K562 (cell line): ENCODE measurements at regions not wholly inside any gene's neighbourhood (a gene's known extent, or its start where the extent isn't known, plus 50 kb on each side); places are given as distances from the start of the nearest gene placed in this dataset.

Experiments used
- ATAC-seq: fragments of 200-7000 bp; cut with Tn5 transposase; 3 replicates; pipeline ENCODE4 v1.9.1; 2020; ENCODE audit warnings: moderate library complexity
- BruUV-seq: library from RNA; stranded (reverse); fragments of 400-500 nt; replicated peaks from 2 replicates; lab custom pipeline; 2021; lab: Mats Ljungman, UMichigan
- CTCF ChIA-PET: fragments of 300-600 bp; formaldehyde crosslinking; extraction: SDS; loops from one replicate; lab custom pipeline; 2021; ENCODE audit warnings: low intra/inter-chr PET ratio; lab: Yijun Ruan, JAX
- POLR2A ChIA-PET: fragments of 300-600, 350-650 bp; sonication (Branson Sonifier 250); formaldehyde crosslinking; extraction: SDS; loops from one replicate; lab custom pipeline; 2021; ENCODE audit warnings: antibody characterized with exemption, inconsistent platforms; lab: Yijun Ruan, JAX
- DNase-seq, 4 experiments: peaks; one replicate each; pipeline versions ENCODE4 v3.0.0 to v3.0.0-alpha.2; 2011 to 2018; ENCODE audit warnings: low spot score in 3 of 4, mixed read lengths in 3 of 4; ENCODE audit errors: extremely low read depth in 1 of 4
- FAIRE-seq: peaks from 2 replicates; lab custom pipeline; 2011; peaks lifted over from hg19 to GRCh38; lab: Jason Lieb, UNC
- H2AFZ ChIP-seq: 2 replicates; pipeline ENCODE4 v1.6.0; 2011; ENCODE audit warnings: low read depth, low read length, control low read depth, inconsistent platforms
- H3K27ac ChIP-seq: fragments of 200-600 bp; 3 replicates; pipeline ENCODE4 v1.8.0; 2011; ENCODE audit warnings: low read depth, mild to moderate bottlenecking, control low read depth, inconsistent platforms, low read length, moderate library complexity, mixed read lengths; ENCODE audit errors: extremely low read depth
- H3K27me3 ChIP-seq, 2 experiments: fragments of 300-600 bp in 1 of 2; 2 replicates in 1 of 2; 3 replicates in 1 of 2; pipeline versions ENCODE4 v1.6.0 to v1.8.0; 2011; ENCODE audit warnings: inconsistent platforms in 2 of 2, low read length in 2 of 2, mild to moderate bottlenecking in 1 of 2, mixed read lengths in 1 of 2, moderate library complexity in 1 of 2; ENCODE audit not compliant: control insufficient read depth in 2 of 2, insufficient read depth in 2 of 2
- H3K36me3 ChIP-seq: fragments of 300-600 bp; 3 replicates; pipeline ENCODE4 v1.8.0; 2011; ENCODE audit warnings: mild to moderate bottlenecking, low read length, inconsistent platforms; ENCODE audit not compliant: control insufficient read depth, insufficient read depth
- H3K4me1 ChIP-seq, 2 experiments: fragments of 200-600 bp in 1 of 2; replicated peaks in 1 of 2; 2 replicates in 1 of 2; 3 replicates in 1 of 2; pipeline versions ENCODE4 v1.5.1 to v1.8.0; 2011; ENCODE audit warnings: inconsistent platforms in 2 of 2, low read length in 2 of 2, mild to moderate bottlenecking in 1 of 2, mixed read lengths in 1 of 2, moderate library complexity in 1 of 2; ENCODE audit not compliant: control insufficient read depth in 2 of 2, insufficient read depth in 2 of 2
- H3K4me2 ChIP-seq: 2 replicates; pipeline ENCODE4 v1.6.1; 2011; ENCODE audit warnings: low read length, control low read depth, inconsistent platforms, mixed read lengths; ENCODE audit not compliant: insufficient read depth
- H3K4me3 ChIP-seq: fragments of 200-600 bp; sonication (generic), shearing (Covaris generic); 2 replicates; pipeline ENCODE4 v1.5.1; 2016; ENCODE audit warnings: control low read depth, inconsistent platforms
- H3K79me2 ChIP-seq: fragments of 200-600 bp; 3 replicates; pipeline ENCODE4 v1.8.0; 2011; ENCODE audit warnings: low read length, inconsistent platforms; ENCODE audit not compliant: control insufficient read depth, insufficient read depth
- H3K9ac ChIP-seq, 2 experiments: 2 replicates each; pipeline versions ENCODE4 v1.6.0 to v1.6.1; 2011; ENCODE audit warnings: low read depth in 2 of 2, low read length in 2 of 2, control low read depth in 1 of 2, inconsistent platforms in 1 of 2, mild to moderate bottlenecking in 1 of 2, mixed read lengths in 1 of 2; ENCODE audit not compliant: insufficient read depth in 1 of 2
- H3K9me1 ChIP-seq: one replicate; pipeline ENCODE4 v1.6.0; 2011; ENCODE audit warnings: inconsistent platforms, mild to moderate bottlenecking, low read length, moderate library complexity; ENCODE audit not compliant: control insufficient read depth, insufficient read depth
- H3K9me3 ChIP-seq: replicated peaks from 2 replicates; pipeline ENCODE4 v1.5.1; 2011; ENCODE audit warnings: low read depth, low read length, inconsistent platforms; ENCODE audit not compliant: control insufficient read depth, insufficient read depth
- H4K20me1 ChIP-seq: replicated peaks from 2 replicates; pipeline ENCODE4 v1.6.1; 2011; ENCODE audit warnings: low read length, inconsistent platforms, mixed read lengths; ENCODE audit not compliant: control insufficient read depth, insufficient read depth
- ARNT ChIP-seq, 2 experiments: fragments of 450-650 bp; IDR thresholded peaks; 2 replicates each; pipeline ENCODE4 v1.6.1; 2016; ENCODE audit warnings: mild to moderate bottlenecking in 1 of 2
- C11orf30 ChIP-seq: fragments of 450-650 bp; IDR thresholded peaks from 2 replicates; pipeline ENCODE4 v1.6.1; 2016; ENCODE audit warnings: low read depth, mild to moderate bottlenecking
- CBX3 ChIP-seq, 2 experiments: IDR thresholded peaks; 1 replicate in 1 of 2; 2 replicates in 1 of 2; pipeline ENCODE4 v1.6.1; 2012; ENCODE audit warnings: inconsistent platforms in 2 of 2, low read length in 2 of 2, borderline replicate concordance in 1 of 2, control low read depth in 1 of 2
- E2F3 ChIP-seq: fragments of 250-450 bp; sonication (Bioruptor Pico); IDR thresholded peaks from 2 replicates; pipeline ENCODE4 v1.4.0; 2020; ENCODE audit warnings: mild to moderate bottlenecking
- HMG20B ChIP-seq: fragments of 250-450 bp; sonication (Bioruptor Pico); IDR thresholded peaks from 2 replicates; pipeline ENCODE4 v1.5.0; 2021; ENCODE audit warnings: mild to moderate bottlenecking
- HOMEZ ChIP-seq: fragments of 250-450 bp; sonication (Bioruptor Pico); IDR thresholded peaks from 2 replicates; pipeline ENCODE4 v1.4.0; 2020; ENCODE audit warnings: mild to moderate bottlenecking, moderate library complexity
- MTA1 ChIP-seq: fragments of 450-650 bp; IDR thresholded peaks from 2 replicates; pipeline ENCODE4 v1.6.1; 2017; ENCODE audit warnings: borderline replicate concordance
- PPARD ChIP-seq: fragments of 250-450 bp; sonication (Bioruptor Pico); IDR thresholded peaks from 2 replicates; pipeline ENCODE4 v1.8.0; 2022; ENCODE audit warnings: inconsistent platforms, mild to moderate bottlenecking, moderate library complexity
- TARDBP ChIP-seq: fragments of 450-650 bp; IDR thresholded peaks from 2 replicates; pipeline ENCODE4 v1.6.1; 2016
- ZBTB43 ChIP-seq: sonication (generic); formaldehyde crosslinking; IDR thresholded peaks from 2 replicates; pipeline ENCODE4 v1.8.0; 2023; ENCODE audit warnings: mild to moderate bottlenecking, missing genetic modification reagents
- ZKSCAN3 ChIP-seq: fragments of 250-450 bp; sonication (Bioruptor Pico); IDR thresholded peaks from 2 replicates; pipeline ENCODE4 v1.4.0; 2020
- ZNF507 ChIP-seq: conservative IDR thresholded peaks from 2 replicates; pipeline ENCODE4 v1.6.1; 2017; ENCODE audit warnings: missing genetic modification characterization, missing compliant biosample characterization
- ZNF717 ChIP-seq: fragments of 250-450 bp; sonication (Bioruptor Pico); IDR thresholded peaks from 2 replicates; pipeline ENCODE4 v1.5.0; 2021
- WGBS: fragments of 100-300 bp; shearing (Covaris generic); methylation state at CpG from one replicate; pipeline ENCODE4 v1.1.6; 2016; ENCODE audit warnings: low coverage, mixed read lengths; ENCODE audit not compliant: insufficient coverage; ENCODE audit errors: missing lambda C conversion rate; 5-methylcytosine and 5-hydroxymethylcytosine counted together
- in situ Hi-C: fragments of 300-500 bp; cut with MboI; formaldehyde crosslinking; loops from 4 replicates; pipeline ENCODE4 v1.15.0; 2018; ENCODE audit warnings: inconsistent platforms, mixed read lengths
- intact Hi-C: fragments of 100-400 bp; cut with micrococcal nuclease; formaldehyde crosslinking; loops from 2 replicates; pipeline ENCODE4 v1.14.2; 2022
- TF ChIP-seq, protein P1 (sequence below): fragments of 450-650 bp; IDR thresholded peaks from 2 replicates; pipeline ENCODE4 v1.6.1; 2014; ENCODE audit warnings: low read depth, mild to moderate bottlenecking, moderate library complexity, borderline replicate concordance
- TF ChIP-seq, protein P2 (sequence below): fragments of 250-450 bp; sonication (Bioruptor Pico); IDR thresholded peaks from 2 replicates; pipeline ENCODE4 v1.5.1; 2021; ENCODE audit warnings: mild to moderate bottlenecking
- TF ChIP-seq, protein P3 (sequence below): fragments of 450-650 bp; formaldehyde crosslinking; IDR thresholded peaks from 2 replicates; pipeline ENCODE4 v1.4.0; 2020; ENCODE audit warnings: mild to moderate bottlenecking, moderate library complexity

DNA sequence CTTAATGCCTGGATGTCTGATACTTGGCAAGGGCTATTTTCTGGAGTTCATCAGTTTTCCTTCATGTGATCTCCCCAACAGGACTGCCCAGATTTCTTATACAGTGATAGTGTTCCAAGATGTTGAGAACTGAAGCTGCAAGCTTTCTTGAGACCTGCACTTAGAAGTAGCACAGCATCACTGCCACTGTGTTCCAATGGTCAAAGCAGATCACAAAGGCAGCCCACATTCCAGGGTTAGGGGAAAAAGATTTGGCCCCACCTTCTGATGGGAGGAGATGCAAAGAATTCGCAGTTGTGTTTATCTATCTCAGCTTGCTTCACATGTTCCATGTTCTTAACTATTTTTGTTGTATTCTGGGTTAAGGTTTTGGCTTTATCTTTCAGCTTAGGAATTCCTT is 78.2 kb downstream of the GPX5 start:
- Histone ChIP-seq H3K4me2 (no peak overlapping the region), H3K27ac (no peak overlapping the region), H3K36me3 (peaks cover 23% of the 10 kb centered on the region; the same call in 2 of the 3 replicates), H2AFZ (no peak overlapping the region), H3K27me3 (no peaks in the 10 kb centered on the region), H3K4me1 (peaks cover 4 to 10% of the 10 kb centered on the region in 2 experiments; a peak in 4 of 5 replicates), H3K9ac (no peak overlapping the region), H3K79me2 (peaks cover 51% of the 10 kb centered on the region), H3K9me3 (no peaks in the 10 kb centered on the region), H3K9me1 (no peaks in the 10 kb centered on the region), H3K4me3 (no peak overlapping the region), H4K20me1 (no peaks in the 10 kb centered on the region)
- in situ Hi-C loops (no loop called here), intact Hi-C loops (no loop called here)
- no peak for TF ChIP-seq C11orf30
- no peak for TF ChIP-seq ZNF717
- no peak for TF ChIP-seq E2F3 (CRISPR knock-in tag)
- TF ChIP-seq MTA1 = no peak
- no peak for TF ChIP-seq CBX3 (IDR thresholded peaks at IDR 0.05; ENCODE audit: borderline replicate concordance in 1 of 2, low read length in 2 of 2)
- TF ChIP-seq, protein P1, sequence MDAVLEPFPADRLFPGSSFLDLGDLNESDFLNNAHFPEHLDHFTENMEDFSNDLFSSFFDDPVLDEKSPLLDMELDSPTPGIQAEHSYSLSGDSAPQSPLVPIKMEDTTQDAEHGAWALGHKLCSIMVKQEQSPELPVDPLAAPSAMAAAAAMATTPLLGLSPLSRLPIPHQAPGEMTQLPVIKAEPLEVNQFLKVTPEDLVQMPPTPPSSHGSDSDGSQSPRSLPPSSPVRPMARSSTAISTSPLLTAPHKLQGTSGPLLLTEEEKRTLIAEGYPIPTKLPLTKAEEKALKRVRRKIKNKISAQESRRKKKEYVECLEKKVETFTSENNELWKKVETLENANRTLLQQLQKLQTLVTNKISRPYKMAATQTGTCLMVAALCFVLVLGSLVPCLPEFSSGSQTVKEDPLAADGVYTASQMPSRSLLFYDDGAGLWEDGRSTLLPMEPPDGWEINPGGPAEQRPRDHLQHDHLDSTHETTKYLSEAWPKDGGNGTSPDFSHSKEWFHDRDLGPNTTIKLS = no peak
- TF ChIP-seq, protein P2, sequence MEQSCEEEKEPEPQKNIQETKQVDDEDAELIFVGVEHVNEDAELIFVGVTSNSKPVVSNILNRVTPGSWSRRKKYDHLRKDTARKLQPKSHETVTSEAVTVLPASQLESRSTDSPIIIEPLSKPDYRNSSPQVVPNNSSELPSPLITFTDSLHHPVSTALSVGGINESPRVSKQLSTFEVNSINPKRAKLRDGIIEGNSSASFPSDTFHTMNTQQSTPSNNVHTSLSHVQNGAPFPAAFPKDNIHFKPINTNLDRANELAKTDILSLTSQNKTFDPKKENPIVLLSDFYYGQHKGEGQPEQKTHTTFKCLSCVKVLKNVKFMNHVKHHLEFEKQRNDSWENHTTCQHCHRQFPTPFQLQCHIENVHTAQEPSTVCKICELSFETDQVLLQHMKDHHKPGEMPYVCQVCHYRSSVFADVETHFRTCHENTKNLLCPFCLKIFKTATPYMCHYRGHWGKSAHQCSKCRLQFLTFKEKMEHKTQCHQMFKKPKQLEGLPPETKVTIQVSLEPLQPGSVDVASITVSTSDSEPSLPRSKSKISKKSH = no peak
- TF ChIP-seq ZNF507 (tag) = no peak
- TF ChIP-seq ZBTB43 (CRISPR knock-in tag) = no peak
- TF ChIP-seq TARDBP = no peak
- TF ChIP-seq ARNT (IDR thresholded peaks at IDR 0.05) = no peak
- TF ChIP-seq ZKSCAN3 (CRISPR knock-in tag) = no peak
- no peak for TF ChIP-seq HMG20B
- TF ChIP-seq, protein P3, sequence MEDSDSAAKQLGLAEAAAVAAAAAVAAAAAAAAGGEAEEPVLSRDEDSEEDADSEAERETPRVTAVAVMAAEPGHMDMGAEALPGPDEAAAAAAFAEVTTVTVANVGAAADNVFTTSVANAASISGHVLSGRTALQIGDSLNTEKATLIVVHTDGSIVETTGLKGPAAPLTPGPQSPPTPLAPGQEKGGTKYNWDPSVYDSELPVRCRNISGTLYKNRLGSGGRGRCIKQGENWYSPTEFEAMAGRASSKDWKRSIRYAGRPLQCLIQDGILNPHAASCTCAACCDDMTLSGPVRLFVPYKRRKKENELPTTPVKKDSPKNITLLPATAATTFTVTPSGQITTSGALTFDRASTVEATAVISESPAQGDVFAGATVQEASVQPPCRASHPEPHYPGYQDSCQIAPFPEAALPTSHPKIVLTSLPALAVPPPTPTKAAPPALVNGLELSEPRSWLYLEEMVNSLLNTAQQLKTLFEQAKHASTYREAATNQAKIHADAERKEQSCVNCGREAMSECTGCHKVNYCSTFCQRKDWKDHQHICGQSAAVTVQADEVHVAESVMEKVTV (CRISPR knock-in tag) = no peak
- TF ChIP-seq HOMEZ (CRISPR knock-in tag) = no peak
- no peak for TF ChIP-seq PPARD (CRISPR knock-in tag)
- BruUV-seq = no TSS peak
- ATAC-seq (no peak), FAIRE-seq (no peak), DNase-seq (no peak)
- 70% methylated on average over 1 of the region's 1 CpG for WGBS
- CTCF ChIA-PET = no interaction called here
- POLR2A ChIA-PET = interaction anchor here (0.6 to 1.2 kb wide), 6 partner anchors 9 to 149 kb away, joined by 3 to 6 read pairs (median 4); no protein-coding TSS in a partner anchor
